Common myeloid progenitor, CD34-positive (primary cell): ENCODE measurements at regions not wholly inside any gene's neighbourhood (a gene's known extent, or its start where the extent isn't known, plus 50 kb on each side); places are given as distances from the start of the nearest gene placed in this dataset.

Experiments
- CTCF ChIA-PET: fragments of 350-600 bp; sonication (Branson Sonifier 250); formaldehyde crosslinking; loops from one replicate; lab custom pipeline; 2021; ENCODE audit warnings: antibody characterized with exemption; lab: Charles Lee
- POLR2A ChIA-PET: fragments of 350-600 bp; sonication (Branson Sonifier 250); formaldehyde crosslinking; loops from one replicate; lab custom pipeline; 2021; ENCODE audit warnings: antibody characterized with exemption; lab: Charles Lee
- DNase-seq, 3 donors: peaks; one replicate each; pipeline versions ENCODE4 v3.0.0 to v3.0.0-alpha.2; 2013
- H3K27ac ChIP-seq, 2 experiments: 1 replicate in 1 of 2; 2 replicates in 1 of 2; pipeline ENCODE4 v1.7.0; 2013; ENCODE audit warnings: inconsistent platforms in 2 of 2, low read length in 2 of 2, mild to moderate bottlenecking in 2 of 2, low read depth in 1 of 2, moderate library complexity in 1 of 2; ENCODE audit not compliant: severe bottlenecking in 2 of 2, insufficient read depth in 1 of 2, poor library complexity in 1 of 2
- H3K27me3 ChIP-seq, 5 experiments: replicated peaks in 2 of 5; 1 replicate in 3 of 5; 2 replicates in 2 of 5; pipeline versions ENCODE4 v1.6.1 to v1.7.0; 2013; ENCODE audit warnings: low read length in 4 of 5, mild to moderate bottlenecking in 2 of 5, moderate library complexity in 2 of 5, inconsistent platforms in 1 of 5; ENCODE audit not compliant: insufficient read depth in 5 of 5, control insufficient read depth in 4 of 5
- H3K36me3 ChIP-seq, 4 experiments: 1 replicate in 2 of 4; 2 replicates in 2 of 4; pipeline versions ENCODE4 v1.6.1 to v1.7.0; 2013; ENCODE audit warnings: low read length in 3 of 4, control low read depth in 1 of 4, mild to moderate bottlenecking in 1 of 4; ENCODE audit not compliant: control insufficient read depth in 4 of 4, insufficient read depth in 4 of 4
- H3K4me1 ChIP-seq, 4 experiments: 1 replicate in 3 of 4; 2 replicates in 1 of 4; pipeline versions ENCODE4 v1.6.1 to v1.7.1; 2013; ENCODE audit warnings: low read length in 3 of 4, mild to moderate bottlenecking in 3 of 4, control low read depth in 1 of 4, inconsistent platforms in 1 of 4, moderate library complexity in 1 of 4; ENCODE audit not compliant: control insufficient read depth in 4 of 4, insufficient read depth in 4 of 4; ENCODE audit errors: control extremely low read depth in 1 of 4
- H3K4me3 ChIP-seq, 7 experiments: 1 replicate in 4 of 7; 2 replicates in 3 of 7; pipeline versions ENCODE4 v1.5.1 to v1.7.0; 2013; ENCODE audit warnings: mild to moderate bottlenecking in 7 of 7, low read length in 6 of 7, moderate library complexity in 6 of 7, inconsistent platforms in 2 of 7, low read depth in 2 of 7, control low read depth in 1 of 7; ENCODE audit not compliant: insufficient read depth in 4 of 7, control insufficient read depth in 1 of 7; ENCODE audit errors: extremely low read depth in 1 of 7
- H3K9me3 ChIP-seq, 5 experiments: 1 replicate in 4 of 5; 2 replicates in 1 of 5; pipeline versions ENCODE4 v1.6.1 to v1.7.1; 2013; ENCODE audit warnings: low read length in 4 of 5, mild to moderate bottlenecking in 2 of 5, inconsistent platforms in 1 of 5, low read depth in 1 of 5, moderate library complexity in 1 of 5; ENCODE audit not compliant: control insufficient read depth in 4 of 5, insufficient read depth in 2 of 5; ENCODE audit errors: control extremely low read depth in 1 of 5
- WGBS: methylation state at CpG from one replicate; pipeline ENCODE4 v1.1.5; 2013; ENCODE audit not compliant: insufficient coverage; 5-methylcytosine and 5-hydroxymethylcytosine counted together

DNA sequence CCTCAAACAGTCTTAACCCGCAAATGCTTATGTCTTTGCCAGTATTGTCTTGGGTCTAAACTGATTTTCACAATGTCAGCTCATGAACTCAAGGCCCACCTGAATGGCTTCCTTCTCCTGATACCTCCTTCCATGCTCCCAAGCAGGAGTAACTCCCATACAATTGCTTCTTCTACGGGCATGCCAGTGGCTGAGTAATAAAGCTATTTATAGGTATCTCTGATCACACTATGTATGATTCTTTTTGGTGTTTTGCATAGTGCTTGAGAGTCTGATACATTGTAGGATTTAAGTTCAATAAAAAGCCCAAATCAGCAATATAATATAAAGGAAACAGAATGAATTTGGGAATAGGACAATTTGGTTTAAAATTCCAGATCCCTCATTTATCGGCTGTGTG lies 235.0 kb upstream of the DCN start:
- H3K27me3 ChIP-seq, result no peaks in the 10 kb centered on the region
- whole genome bisulfite sequencing, result 50% methylated on average over 2 of the region's 3 CpGs
- H3K4me3 ChIP-seq, result no peak overlapping the region
- no peaks in the 10 kb centered on the region for H3K36me3 ChIP-seq
- DNase-seq, result no peak
- CTCF ChIA-PET, result interaction anchor here (1.3 kb wide), 1 partner anchor 9 kb away, joined by 4 read pairs; no protein-coding TSS in a partner anchor
- POLR2A ChIA-PET, result no interaction called here
- H3K9me3 ChIP-seq, result no peaks in the 10 kb centered on the region
- no peaks in the 10 kb centered on the region for H3K4me1 ChIP-seq
- H3K27ac ChIP-seq, result no peak overlapping the region

DNA sequence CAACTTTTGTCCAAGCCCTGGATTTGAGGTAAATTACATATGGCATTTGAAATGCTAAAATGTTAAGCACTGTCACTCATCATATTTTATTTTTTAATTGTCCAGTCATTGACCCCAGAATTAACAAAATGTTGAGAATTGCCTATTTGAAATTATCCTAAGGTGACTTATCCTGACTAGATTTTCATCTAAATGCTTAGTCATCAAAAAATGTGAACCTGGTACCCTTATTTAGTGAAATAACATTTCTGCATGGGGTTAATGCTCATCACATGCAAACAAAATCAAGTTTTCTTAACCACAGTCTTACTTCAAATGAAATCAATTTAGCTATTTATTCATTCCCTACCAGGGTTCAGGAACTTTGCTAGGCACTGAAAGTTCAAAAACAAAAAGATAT lies 232.0 kb upstream of the DCN start:
- no peaks in the 10 kb centered on the region for H3K4me1 ChIP-seq
- DNase-seq, result no peak
- H3K36me3 ChIP-seq, result no peaks in the 10 kb centered on the region
- ChIA-PET CTCF (no interaction called here), POLR2A (no interaction called here)
- no peak overlapping the region for H3K27ac ChIP-seq
- H3K27me3 ChIP-seq, result peaks cover 0 to 2% (median 0%) of the 10 kb centered on the region in 5 experiments
- H3K4me3 ChIP-seq, result no peak overlapping the region
- H3K9me3 ChIP-seq, result no peaks in the 10 kb centered on the region

DNA sequence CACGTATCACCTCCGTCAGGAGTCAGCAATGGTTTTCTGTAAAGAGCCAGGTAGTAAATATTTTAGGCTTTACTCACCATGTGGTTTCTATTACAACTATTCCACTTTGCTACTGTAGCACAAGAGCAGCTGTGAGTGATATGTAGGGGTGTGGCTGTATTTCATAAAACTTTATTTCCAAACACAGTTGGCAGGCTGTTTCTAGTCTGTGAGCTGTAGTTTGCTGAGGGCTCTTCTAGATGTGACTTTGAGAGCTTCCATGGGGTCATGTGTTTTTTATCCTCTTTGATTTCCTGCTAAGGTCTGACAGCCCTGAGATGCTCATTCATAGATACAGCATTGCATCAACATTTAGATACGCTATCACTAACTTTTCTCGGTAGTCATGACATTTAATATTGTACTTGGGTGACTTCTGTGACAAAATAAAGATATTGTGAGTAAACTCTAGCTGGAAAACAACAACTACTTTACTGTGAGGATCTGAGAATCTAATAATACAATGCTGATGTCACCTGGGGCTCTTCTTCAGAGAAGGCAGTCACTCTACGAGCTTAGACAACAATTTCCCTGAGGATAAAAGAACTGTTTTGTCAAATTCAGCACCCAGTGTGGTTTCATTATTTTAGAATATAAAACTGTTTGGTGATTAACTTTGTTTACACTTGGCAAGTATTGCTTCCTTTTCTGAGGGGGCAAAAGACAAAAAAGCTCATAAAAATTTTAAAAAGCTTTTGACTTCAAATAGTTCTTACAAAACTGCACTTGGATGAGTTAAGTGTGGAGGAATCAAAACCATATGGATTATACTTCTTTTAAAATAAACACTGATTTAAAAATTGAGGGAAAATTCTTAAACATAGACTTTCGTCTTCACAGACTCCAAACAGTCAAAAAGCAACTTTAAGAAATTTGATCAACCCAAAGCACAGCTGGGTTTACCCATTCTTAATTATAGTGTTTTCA lies 231.2 kb upstream of the DCN start:
- Histone ChIP-seq H3K9me3 (no peaks in the 10 kb centered on the region), H3K27me3 (peaks cover 0 to 2% (median 0%) of the 10 kb centered on the region in 5 experiments), H3K36me3 (no peaks in the 10 kb centered on the region), H3K4me1 (no peaks in the 10 kb centered on the region), H3K27ac (no peak overlapping the region), H3K4me3 (no peak overlapping the region)
- no peak for DNase-seq
- ChIA-PET CTCF (interaction anchor here (1.0 to 1.4 kb wide), 2 partner anchors 10 to 32 kb away, joined by 3 to 6 read pairs; no protein-coding TSS in a partner anchor), POLR2A (no interaction called here)
- WGBS, result 100% methylated on average over 1 of the region's 6 CpGs

DNA sequence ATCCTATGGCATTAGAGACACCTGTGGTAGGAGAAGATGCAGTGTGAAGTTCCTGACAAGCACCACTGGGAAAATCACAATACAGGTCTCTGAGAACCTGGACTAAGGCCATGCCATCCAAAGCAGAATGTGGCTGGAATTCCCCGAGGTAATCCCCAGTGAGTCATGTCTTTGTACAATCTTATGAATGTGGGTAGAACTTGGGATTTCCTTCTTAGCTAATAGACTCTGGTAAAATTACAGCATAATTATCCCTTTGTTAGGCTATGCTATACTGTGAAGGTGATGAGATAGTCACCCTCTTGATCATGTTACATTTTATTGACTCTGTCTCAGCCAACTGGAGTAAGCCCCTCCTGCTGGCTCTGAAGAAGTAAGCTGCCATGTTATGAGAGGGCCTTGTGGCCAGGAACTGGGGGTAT lies 224.3 kb upstream of the DCN start:
- WGBS, result 80% methylated on average over 1 of the region's 1 CpG
- POLR2A ChIA-PET, result no interaction called here
- no peak overlapping the region for H3K4me3 ChIP-seq
- no peaks in the 10 kb centered on the region for H3K4me1 ChIP-seq
- H3K9me3 ChIP-seq, result no peaks in the 10 kb centered on the region
- H3K27me3 ChIP-seq, result peaks cover 0 to 2% (median 0%) of the 10 kb centered on the region in 5 experiments
- no peak overlapping the region for H3K27ac ChIP-seq
- DNase-seq, result no peak
- CTCF ChIA-PET, result interaction anchor here (0.5 to 0.6 kb wide), 2 partner anchors 25 to 175 kb away, joined by 3 read pairs; no protein-coding TSS in a partner anchor
- H3K36me3 ChIP-seq, result no peaks in the 10 kb centered on the region

DNA sequence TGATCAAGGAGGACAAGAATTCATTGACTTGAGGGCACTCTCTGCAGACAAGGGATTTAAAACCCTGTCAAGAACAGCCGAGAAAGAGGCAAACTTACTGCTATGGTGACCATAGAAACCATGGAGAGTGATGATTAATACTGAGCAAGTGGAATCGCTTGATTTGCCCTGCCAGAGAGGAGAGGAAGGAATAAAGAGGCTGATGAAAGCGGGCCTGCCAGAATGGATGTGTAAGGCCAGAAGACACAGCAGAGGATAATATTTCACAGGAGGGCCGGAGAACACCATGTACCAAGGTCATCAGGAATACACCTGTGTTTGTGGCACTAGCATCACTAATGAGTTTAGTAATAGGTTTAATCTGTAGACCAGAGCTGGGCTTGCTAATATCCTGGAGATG lies 221.8 kb upstream of the DCN start:
- no peaks in the 10 kb centered on the region for H3K4me1 ChIP-seq
- DNase-seq, result no peak
- ChIA-PET CTCF (no interaction called here), POLR2A (no interaction called here)
- no peak overlapping the region for H3K27ac ChIP-seq
- H3K9me3 ChIP-seq, result no peaks in the 10 kb centered on the region
- no peak overlapping the region for H3K4me3 ChIP-seq
- no peaks in the 10 kb centered on the region for H3K36me3 ChIP-seq
- H3K27me3 ChIP-seq, result no peaks in the 10 kb centered on the region
- 100% methylated on average over 4 of the region's 4 CpGs for WGBS

DNA sequence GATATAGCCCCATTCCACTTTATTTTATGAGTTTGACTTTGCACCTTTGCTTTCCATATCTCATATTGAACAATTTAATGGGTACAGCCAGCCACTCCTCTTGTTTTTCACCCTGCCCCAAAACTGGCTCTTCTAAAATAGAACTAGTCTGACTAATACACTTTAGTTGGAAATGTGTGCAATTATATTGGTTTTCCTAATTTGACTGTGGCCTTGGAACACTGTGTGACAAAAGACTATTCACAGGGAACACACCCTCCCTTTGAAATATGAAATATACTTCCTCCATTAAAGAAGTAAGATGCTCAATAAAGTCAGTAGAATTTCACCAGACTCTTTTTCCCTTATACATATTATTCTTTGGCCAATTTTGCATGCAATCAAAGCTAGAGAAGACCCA lies 218.6 kb upstream of the DCN start:
- ChIA-PET POLR2A (no interaction called here), CTCF (no interaction called here)
- Histone ChIP-seq H3K4me1 (no peaks in the 10 kb centered on the region), H3K27me3 (no peaks in the 10 kb centered on the region), H3K36me3 (no peaks in the 10 kb centered on the region), H3K4me3 (no peak overlapping the region), H3K9me3 (no peaks in the 10 kb centered on the region), H3K27ac (no peak overlapping the region)
- DNase-seq, result no peak

DNA sequence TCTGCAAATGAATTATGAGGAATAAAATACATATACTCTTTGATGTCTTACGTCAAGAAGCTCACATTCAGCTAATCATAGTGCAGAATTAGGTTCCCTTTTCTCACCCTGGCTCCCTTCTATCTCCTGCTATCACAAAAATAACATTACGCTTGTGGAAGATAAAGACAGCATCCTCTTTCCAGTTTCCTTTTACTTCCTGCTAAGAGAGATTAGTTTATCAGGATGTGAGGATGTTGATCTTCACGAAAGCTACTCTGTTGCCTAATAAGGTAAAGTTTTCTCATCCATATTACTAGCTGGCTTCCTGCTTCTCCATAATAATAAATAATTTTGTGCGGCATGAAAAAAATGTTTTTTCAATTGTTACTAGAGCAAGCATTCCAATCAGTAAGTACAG lies 217.7 kb upstream of the DCN start:
- Histone ChIP-seq H3K36me3 (no peaks in the 10 kb centered on the region), H3K4me1 (no peaks in the 10 kb centered on the region), H3K27ac (no peak overlapping the region), H3K4me3 (no peak overlapping the region), H3K9me3 (no peaks in the 10 kb centered on the region), H3K27me3 (no peaks in the 10 kb centered on the region)
- CTCF ChIA-PET, result interaction anchor here (2.9 kb wide), 1 partner anchor 18 kb away, joined by 9 read pairs; no protein-coding TSS in a partner anchor
- POLR2A ChIA-PET, result no interaction called here
- DNase-seq, result peak; percentile 20 to 68 (median 46)
- 67% methylated on average over 1 of the region's 4 CpGs for WGBS
